SK-N-SH (cell line): ENCODE measurements at regions not wholly inside any gene's neighbourhood (a gene's known extent, or its start where the extent isn't known, plus 50 kb on each side); places are given as distances from the start of the nearest gene placed in this dataset.

Experiments
- CTCF ChIA-PET: fragments of 300-600, 350-600 bp; formaldehyde crosslinking; extraction: SDS; loops from one replicate; lab custom pipeline; 2021; lab: Yijun Ruan, JAX
- POLR2A ChIA-PET: fragments of 350-600 bp; sonication (Branson Sonifier 250); formaldehyde crosslinking; extraction: SDS; loops from one replicate; lab custom pipeline; 2020; ENCODE audit warnings: antibody characterized with exemption, inconsistent platforms; lab: Yijun Ruan, JAX
- DNase-seq: peaks from one replicate; pipeline ENCODE4 v3.0.0; 2012
- H2AFZ ChIP-seq: fragments of 200-600 bp; sonication (generic); 2 replicates; pipeline ENCODE4 v1.8.1; 2016; ENCODE audit warnings: antibody characterized with exemption, mild to moderate bottlenecking, low read depth
- H3F3A ChIP-seq: fragments of 200-600 bp; sonication (generic); replicated peaks from 2 replicates; pipeline ENCODE3; 2016; ENCODE audit warnings: antibody characterized with exemption, mild to moderate bottlenecking; ENCODE audit not compliant: insufficient read depth
- H3K27ac ChIP-seq, 2 experiments: fragments of 200-500 bp in 1 of 2; fragments of 200-600 bp in 1 of 2; sonication (Bioruptor generic) in 1 of 2; sonication (generic), shearing (Covaris generic) in 1 of 2; 2 replicates each; pipeline versions ENCODE4 v1.5.1 to v1.6.1; 2014 to 2016; ENCODE audit warnings: low read depth in 2 of 2, inconsistent platforms in 1 of 2, low read length in 1 of 2, mild to moderate bottlenecking in 1 of 2, mixed read lengths in 1 of 2
- H3K27me3 ChIP-seq: fragments of 200-600 bp; sonication (generic), shearing (Covaris generic); 2 replicates; pipeline ENCODE4 v1.6.1; 2016; ENCODE audit warnings: mixed run types; ENCODE audit not compliant: insufficient read depth
- H3K36me3 ChIP-seq, 2 experiments: fragments of 200-500 bp in 1 of 2; fragments of 200-600 bp in 1 of 2; sonication (Bioruptor generic) in 1 of 2; sonication (generic) in 1 of 2; replicated peaks in 1 of 2; 2 replicates each; pipeline versions ENCODE3 to v1.5.1; 2014 to 2016; ENCODE audit warnings: low read length in 1 of 2, mild to moderate bottlenecking in 1 of 2; ENCODE audit not compliant: insufficient read depth in 2 of 2, control insufficient read depth in 1 of 2
- H3K4me1 ChIP-seq, 2 experiments: fragments of 200-500 bp in 1 of 2; fragments of 200-600 bp in 1 of 2; sonication (Bioruptor generic) in 1 of 2; sonication (generic), shearing (Covaris generic) in 1 of 2; 2 replicates each; pipeline versions ENCODE4 v1.5.1 to v1.6.1; 2014 to 2016; ENCODE audit warnings: low read depth in 1 of 2, low read length in 1 of 2, mixed run types in 1 of 2; ENCODE audit not compliant: insufficient read depth in 2 of 2, control insufficient read depth in 1 of 2
- H3K4me2 ChIP-seq: fragments of 200-600 bp; sonication (generic), shearing (Covaris generic); 2 replicates; pipeline ENCODE4 v1.6.1; 2017; ENCODE audit warnings: mixed run types
- H3K4me3 ChIP-seq, 2 experiments: fragments of 200-500 bp in 1 of 2; fragments of 200-600 bp in 1 of 2; sonication (Bioruptor generic) in 1 of 2; sonication (generic), shearing (Covaris generic) in 1 of 2; 2 replicates each; pipeline versions ENCODE4 v1.5.1 to v1.8.1; 2014 to 2016; ENCODE audit warnings: low read depth in 2 of 2, inconsistent platforms in 1 of 2, low read length in 1 of 2, mild to moderate bottlenecking in 1 of 2, mixed read lengths in 1 of 2, moderate library complexity in 1 of 2
- H3K79me2 ChIP-seq: fragments of 200-600 bp; sonication (generic); 2 replicates; pipeline ENCODE4 v1.8.1; 2017; ENCODE audit warnings: mild to moderate bottlenecking; ENCODE audit not compliant: insufficient read depth
- H3K9ac ChIP-seq: fragments of 200-600 bp; sonication (generic); 2 replicates; pipeline ENCODE4 v1.6.1; 2017; ENCODE audit warnings: mixed run types
- H3K9me2 ChIP-seq: fragments of 200-600 bp; sonication (generic); 2 replicates; pipeline ENCODE4 v1.6.1; 2017; ENCODE audit warnings: mixed run types
- H3K9me3 ChIP-seq: fragments of 200-600 bp; sonication (generic); 2 replicates; pipeline ENCODE4 v1.6.1; 2017; ENCODE audit warnings: mixed run types, mild to moderate bottlenecking, moderate library complexity
- H4K20me1 ChIP-seq: fragments of 200-600 bp; sonication (generic); 2 replicates; pipeline ENCODE4 v1.6.1; 2017; ENCODE audit warnings: mild to moderate bottlenecking, mixed run types; ENCODE audit not compliant: insufficient read depth
- CHD2 ChIP-seq: fragments of 150-350 bp; IDR thresholded peaks from 2 replicates; pipeline ENCODE4 v1.6.1; 2018; ENCODE audit warnings: low read length; ENCODE audit not compliant: partially characterized antibody
- EZH2phosphoT487 ChIP-seq: fragments of 200-600 bp; sonication (generic); IDR thresholded peaks from 2 replicates; pipeline ENCODE4 v1.6.1; 2017; ENCODE audit warnings: low read depth, mixed run types, mild to moderate bottlenecking, antibody characterized with exemption, moderate library complexity, borderline replicate concordance
- FOSL2 ChIP-seq: IDR thresholded peaks from 2 replicates; pipeline ENCODE4 v1.4.0; 2012; ENCODE audit warnings: low read depth, mild to moderate bottlenecking, moderate library complexity, borderline replicate concordance
- MEF2A ChIP-seq: IDR thresholded peaks from 2 replicates; pipeline ENCODE4 v1.4.0; 2012; ENCODE audit warnings: low read depth, borderline replicate concordance
- MXI1 ChIP-seq: IDR thresholded peaks from 2 replicates; pipeline ENCODE4 v1.6.1; 2012; ENCODE audit warnings: mild to moderate bottlenecking, low read depth, low read length, improper control_type of control experiment
- NRF1 ChIP-seq: IDR thresholded peaks from 2 replicates; pipeline ENCODE4 v1.6.1; 2012; ENCODE audit warnings: low read depth, mild to moderate bottlenecking, low read length
- RAD21 ChIP-seq: IDR thresholded peaks from 2 replicates; pipeline ENCODE4 v1.6.1; 2012; ENCODE audit warnings: mild to moderate bottlenecking, low read length
- RFX5 ChIP-seq: IDR thresholded peaks from 2 replicates; pipeline ENCODE4 v1.6.1; 2012; ENCODE audit warnings: mild to moderate bottlenecking, improper control_type of control experiment, low read length
- SIN3A ChIP-seq: IDR thresholded peaks from 2 replicates; pipeline ENCODE4 v1.6.1; 2012; ENCODE audit warnings: low read depth, mild to moderate bottlenecking, low read length, moderate library complexity, borderline replicate concordance
- SMC3 ChIP-seq: IDR thresholded peaks from 2 replicates; pipeline ENCODE4 v1.6.1; 2012; ENCODE audit warnings: low read depth, low read length, improper control_type of control experiment
- TF ChIP-seq, protein P1 (sequence below): fragments of 150-350 bp; IDR thresholded peaks from 2 replicates; pipeline ENCODE4 v1.6.1; 2016; ENCODE audit warnings: mild to moderate bottlenecking, low read depth, low read length
- TF ChIP-seq, protein P2 (sequence below): IDR thresholded peaks from 2 replicates; pipeline ENCODE4 v1.4.0; 2012; ENCODE audit warnings: low read depth, borderline replicate concordance
- TF ChIP-seq, protein P3 (sequence below): fragments of 200-600 bp; sonication (generic); IDR thresholded peaks from 2 replicates; pipeline ENCODE4 v1.6.1; 2017; ENCODE audit warnings: antibody characterized with exemption, mild to moderate bottlenecking, moderate library complexity
- TF ChIP-seq, protein P4 (sequence below): IDR thresholded peaks from 2 replicates; pipeline ENCODE4 v1.6.1; 2012; ENCODE audit warnings: mild to moderate bottlenecking, low read depth, low read length, moderate library complexity
- TF ChIP-seq, protein P5 (sequence below): IDR thresholded peaks from 2 replicates; pipeline ENCODE4; 2012

DNA sequence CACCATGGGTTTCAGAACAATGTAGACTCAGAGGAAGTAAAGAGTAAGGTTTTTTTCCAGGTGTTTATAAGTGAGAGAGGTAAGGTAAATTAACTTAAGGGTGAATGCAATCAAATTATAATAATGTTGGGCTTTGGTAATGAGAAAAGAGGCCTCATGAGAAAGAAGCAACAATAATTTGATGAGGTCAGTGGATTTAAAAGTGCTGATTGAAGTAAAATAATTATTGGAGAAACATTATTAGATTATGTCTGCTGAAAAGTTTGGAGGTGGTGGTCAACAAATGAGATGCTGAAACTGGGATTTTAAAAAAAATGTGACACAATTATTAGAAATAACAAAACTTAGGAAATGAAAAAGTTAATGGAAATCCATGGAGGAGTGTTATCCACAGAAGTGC lies 187.4 kb upstream of the BRINP3 start:
- POLR2A ChIA-PET = no interaction called here
- Histone ChIP-seq H3K4me3 (no peak overlapping the region), H3K9ac (no peak overlapping the region), H3K4me2 (no peak overlapping the region), H3K79me2 (no peaks in the 10 kb centered on the region), H3F3A (no peaks in the 10 kb centered on the region), H4K20me1 (no peaks in the 10 kb centered on the region), H3K9me3 (no peaks in the 10 kb centered on the region), H3K36me3 (no peaks in the 10 kb centered on the region), H2AFZ (no peak overlapping the region), H3K27ac (no peak overlapping the region), H3K9me2 (no peaks in the 10 kb centered on the region), H3K27me3 (no peaks in the 10 kb centered on the region), H3K4me1 (no peaks in the 10 kb centered on the region)
- TF ChIP-seq, protein P1, sequence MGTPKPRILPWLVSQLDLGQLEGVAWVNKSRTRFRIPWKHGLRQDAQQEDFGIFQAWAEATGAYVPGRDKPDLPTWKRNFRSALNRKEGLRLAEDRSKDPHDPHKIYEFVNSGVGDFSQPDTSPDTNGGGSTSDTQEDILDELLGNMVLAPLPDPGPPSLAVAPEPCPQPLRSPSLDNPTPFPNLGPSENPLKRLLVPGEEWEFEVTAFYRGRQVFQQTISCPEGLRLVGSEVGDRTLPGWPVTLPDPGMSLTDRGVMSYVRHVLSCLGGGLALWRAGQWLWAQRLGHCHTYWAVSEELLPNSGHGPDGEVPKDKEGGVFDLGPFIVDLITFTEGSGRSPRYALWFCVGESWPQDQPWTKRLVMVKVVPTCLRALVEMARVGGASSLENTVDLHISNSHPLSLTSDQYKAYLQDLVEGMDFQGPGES = no peak
- TF ChIP-seq, protein P2, sequence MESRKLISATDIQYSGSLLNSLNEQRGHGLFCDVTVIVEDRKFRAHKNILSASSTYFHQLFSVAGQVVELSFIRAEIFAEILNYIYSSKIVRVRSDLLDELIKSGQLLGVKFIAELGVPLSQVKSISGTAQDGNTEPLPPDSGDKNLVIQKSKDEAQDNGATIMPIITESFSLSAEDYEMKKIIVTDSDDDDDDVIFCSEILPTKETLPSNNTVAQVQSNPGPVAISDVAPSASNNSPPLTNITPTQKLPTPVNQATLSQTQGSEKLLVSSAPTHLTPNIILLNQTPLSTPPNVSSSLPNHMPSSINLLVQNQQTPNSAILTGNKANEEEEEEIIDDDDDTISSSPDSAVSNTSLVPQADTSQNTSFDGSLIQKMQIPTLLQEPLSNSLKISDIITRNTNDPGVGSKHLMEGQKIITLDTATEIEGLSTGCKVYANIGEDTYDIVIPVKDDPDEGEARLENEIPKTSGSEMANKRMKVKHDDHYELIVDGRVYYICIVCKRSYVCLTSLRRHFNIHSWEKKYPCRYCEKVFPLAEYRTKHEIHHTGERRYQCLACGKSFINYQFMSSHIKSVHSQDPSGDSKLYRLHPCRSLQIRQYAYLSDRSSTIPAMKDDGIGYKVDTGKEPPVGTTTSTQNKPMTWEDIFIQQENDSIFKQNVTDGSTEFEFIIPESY = no peak
- TF ChIP-seq EZH2phosphoT487 = no peak
- TF ChIP-seq, protein P3, sequence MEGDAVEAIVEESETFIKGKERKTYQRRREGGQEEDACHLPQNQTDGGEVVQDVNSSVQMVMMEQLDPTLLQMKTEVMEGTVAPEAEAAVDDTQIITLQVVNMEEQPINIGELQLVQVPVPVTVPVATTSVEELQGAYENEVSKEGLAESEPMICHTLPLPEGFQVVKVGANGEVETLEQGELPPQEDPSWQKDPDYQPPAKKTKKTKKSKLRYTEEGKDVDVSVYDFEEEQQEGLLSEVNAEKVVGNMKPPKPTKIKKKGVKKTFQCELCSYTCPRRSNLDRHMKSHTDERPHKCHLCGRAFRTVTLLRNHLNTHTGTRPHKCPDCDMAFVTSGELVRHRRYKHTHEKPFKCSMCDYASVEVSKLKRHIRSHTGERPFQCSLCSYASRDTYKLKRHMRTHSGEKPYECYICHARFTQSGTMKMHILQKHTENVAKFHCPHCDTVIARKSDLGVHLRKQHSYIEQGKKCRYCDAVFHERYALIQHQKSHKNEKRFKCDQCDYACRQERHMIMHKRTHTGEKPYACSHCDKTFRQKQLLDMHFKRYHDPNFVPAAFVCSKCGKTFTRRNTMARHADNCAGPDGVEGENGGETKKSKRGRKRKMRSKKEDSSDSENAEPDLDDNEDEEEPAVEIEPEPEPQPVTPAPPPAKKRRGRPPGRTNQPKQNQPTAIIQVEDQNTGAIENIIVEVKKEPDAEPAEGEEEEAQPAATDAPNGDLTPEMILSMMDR = no peak
- DNase-seq = no peak
- CTCF ChIA-PET = no interaction called here

DNA sequence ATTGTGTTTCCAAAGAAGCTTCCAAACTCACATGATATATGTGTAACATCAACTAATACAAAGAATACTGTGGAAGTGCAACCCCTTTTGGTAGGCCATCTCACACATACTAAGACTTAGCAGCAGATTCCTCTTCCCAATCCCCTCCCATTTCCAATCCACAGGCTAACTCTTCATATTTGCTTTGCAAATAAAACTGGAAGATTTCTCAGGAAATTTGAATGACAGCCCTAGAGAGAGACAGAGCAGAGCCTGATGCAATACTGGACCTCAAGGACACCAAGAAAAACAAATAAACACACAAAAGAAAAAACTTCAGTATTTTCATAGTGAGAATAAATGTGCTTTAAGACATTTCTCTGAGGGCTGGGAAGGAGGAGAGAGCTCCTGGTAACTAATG lies 190.2 kb upstream of the BRINP3 start:
- CTCF ChIA-PET = no interaction called here
- POLR2A ChIA-PET = no interaction called here
- no peaks in the 10 kb centered on the region for H3K27me3 ChIP-seq
- no peaks in the 10 kb centered on the region for H3F3A ChIP-seq
- H3K4me3 ChIP-seq = no peak overlapping the region
- DNase-seq = no peak
- no peaks in the 10 kb centered on the region for H3K4me1 ChIP-seq
- no peaks in the 10 kb centered on the region for H3K9me2 ChIP-seq
- H3K36me3 ChIP-seq = no peaks in the 10 kb centered on the region
- H4K20me1 ChIP-seq = no peaks in the 10 kb centered on the region
- H3K4me2 ChIP-seq = no peak overlapping the region
- H3K27ac ChIP-seq = no peak overlapping the region
- H3K9ac ChIP-seq = no peak overlapping the region
- no peak overlapping the region for H2AFZ ChIP-seq
- no peaks in the 10 kb centered on the region for H3K79me2 ChIP-seq
- H3K9me3 ChIP-seq = no peaks in the 10 kb centered on the region
- no peak for TF ChIP-seq SMC3
- no peak for TF ChIP-seq MXI1
- TF ChIP-seq FOSL2 = no peak
- TF ChIP-seq NRF1 = no peak
- TF ChIP-seq MEF2A = no peak
- TF ChIP-seq SIN3A = no peak
- no peak for TF ChIP-seq RFX5
- TF ChIP-seq, protein P4, sequence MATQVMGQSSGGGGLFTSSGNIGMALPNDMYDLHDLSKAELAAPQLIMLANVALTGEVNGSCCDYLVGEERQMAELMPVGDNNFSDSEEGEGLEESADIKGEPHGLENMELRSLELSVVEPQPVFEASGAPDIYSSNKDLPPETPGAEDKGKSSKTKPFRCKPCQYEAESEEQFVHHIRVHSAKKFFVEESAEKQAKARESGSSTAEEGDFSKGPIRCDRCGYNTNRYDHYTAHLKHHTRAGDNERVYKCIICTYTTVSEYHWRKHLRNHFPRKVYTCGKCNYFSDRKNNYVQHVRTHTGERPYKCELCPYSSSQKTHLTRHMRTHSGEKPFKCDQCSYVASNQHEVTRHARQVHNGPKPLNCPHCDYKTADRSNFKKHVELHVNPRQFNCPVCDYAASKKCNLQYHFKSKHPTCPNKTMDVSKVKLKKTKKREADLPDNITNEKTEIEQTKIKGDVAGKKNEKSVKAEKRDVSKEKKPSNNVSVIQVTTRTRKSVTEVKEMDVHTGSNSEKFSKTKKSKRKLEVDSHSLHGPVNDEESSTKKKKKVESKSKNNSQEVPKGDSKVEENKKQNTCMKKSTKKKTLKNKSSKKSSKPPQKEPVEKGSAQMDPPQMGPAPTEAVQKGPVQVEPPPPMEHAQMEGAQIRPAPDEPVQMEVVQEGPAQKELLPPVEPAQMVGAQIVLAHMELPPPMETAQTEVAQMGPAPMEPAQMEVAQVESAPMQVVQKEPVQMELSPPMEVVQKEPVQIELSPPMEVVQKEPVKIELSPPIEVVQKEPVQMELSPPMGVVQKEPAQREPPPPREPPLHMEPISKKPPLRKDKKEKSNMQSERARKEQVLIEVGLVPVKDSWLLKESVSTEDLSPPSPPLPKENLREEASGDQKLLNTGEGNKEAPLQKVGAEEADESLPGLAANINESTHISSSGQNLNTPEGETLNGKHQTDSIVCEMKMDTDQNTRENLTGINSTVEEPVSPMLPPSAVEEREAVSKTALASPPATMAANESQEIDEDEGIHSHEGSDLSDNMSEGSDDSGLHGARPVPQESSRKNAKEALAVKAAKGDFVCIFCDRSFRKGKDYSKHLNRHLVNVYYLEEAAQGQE = no peak
- TF ChIP-seq, protein P5, sequence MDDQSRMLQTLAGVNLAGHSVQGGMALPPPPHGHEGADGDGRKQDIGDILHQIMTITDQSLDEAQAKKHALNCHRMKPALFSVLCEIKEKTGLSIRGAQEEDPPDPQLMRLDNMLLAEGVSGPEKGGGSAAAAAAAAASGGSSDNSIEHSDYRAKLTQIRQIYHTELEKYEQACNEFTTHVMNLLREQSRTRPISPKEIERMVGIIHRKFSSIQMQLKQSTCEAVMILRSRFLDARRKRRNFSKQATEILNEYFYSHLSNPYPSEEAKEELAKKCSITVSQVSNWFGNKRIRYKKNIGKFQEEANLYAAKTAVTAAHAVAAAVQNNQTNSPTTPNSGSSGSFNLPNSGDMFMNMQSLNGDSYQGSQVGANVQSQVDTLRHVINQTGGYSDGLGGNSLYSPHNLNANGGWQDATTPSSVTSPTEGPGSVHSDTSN = no peak
- TF ChIP-seq RAD21 = no peak
- TF ChIP-seq, protein P1 = no peak
- no peak for TF ChIP-seq CHD2
